HG03175 (cell line): ENCODE measurements at regions not wholly inside any gene's neighbourhood (a gene's known extent, or its start where the extent isn't known, plus 50 kb on each side); places are given as distances from the start of the nearest gene placed in this dataset.

Experiments used
- ATAC-seq: cut with Tn5 transposase; IDR thresholded peaks from one replicate; pipeline ENCODE4 v1.9.1; 2021; ENCODE audit warnings: mild to moderate bottlenecking, moderate library complexity; ENCODE audit not compliant: unreplicated experiment

DNA sequence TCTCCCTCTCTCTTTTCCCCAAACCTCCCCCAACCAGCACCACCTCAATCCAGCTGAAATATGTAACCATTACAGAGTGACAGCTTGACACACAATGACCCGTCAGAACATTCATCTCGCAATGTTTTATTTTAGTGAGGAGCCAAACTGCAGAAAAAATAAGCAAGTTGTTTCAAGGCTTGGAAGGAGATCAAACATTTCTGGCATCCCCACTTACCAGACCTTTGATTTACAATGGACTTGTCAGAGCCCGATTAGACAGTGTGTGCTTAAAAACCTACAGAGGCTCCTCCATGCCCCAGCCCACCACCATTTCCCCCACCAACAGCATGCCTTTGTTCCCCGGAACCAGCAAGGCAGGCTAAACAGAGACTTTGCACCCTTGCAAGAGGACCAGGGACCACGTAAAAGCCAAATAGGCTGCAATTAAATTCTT is 382.8 kb upstream of the ZNF507 start:
- no peak for ATAC-seq

DNA sequence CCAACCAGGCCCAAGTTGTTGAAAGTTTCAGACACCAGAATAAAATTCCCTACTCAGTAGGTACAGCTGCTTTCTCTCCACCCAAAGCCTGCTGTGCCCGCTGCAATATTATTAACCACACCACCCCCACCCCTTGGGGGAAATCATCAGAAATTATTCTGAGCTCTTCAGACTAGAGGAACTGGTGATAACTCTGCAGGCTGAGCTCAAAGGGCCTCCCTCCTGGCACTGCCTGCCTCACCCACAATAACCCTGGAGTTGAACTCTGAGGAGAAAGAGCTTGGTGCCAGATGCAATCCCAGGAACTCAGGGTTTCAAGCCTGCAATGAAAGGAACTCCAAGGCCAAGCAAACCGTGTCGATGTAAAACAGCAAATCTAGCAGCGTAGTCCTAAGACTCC is 381.7 kb upstream of the ZNF507 start:
- no peak for ATAC-seq

DNA sequence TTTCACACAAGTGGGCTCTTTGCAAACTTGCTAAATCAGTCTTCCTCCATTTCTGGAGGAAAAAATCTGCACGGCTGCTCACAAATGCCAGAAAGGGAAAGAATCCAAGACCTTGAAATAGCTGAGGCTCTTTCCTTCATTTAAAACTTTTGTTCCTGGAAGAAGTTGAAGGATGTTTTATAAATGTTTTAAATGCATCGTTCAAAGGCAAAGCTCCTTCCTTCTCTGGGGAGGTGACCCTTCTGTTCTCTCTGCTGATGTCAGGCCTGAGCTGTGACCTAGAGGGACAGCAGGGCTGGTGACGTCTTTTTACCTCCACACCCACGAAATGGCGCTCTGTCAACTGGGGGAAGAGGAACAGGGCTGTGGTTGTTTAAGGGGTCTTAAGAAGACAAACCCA is 376.4 kb upstream of the ZNF507 start:
- no peak for ATAC-seq

DNA sequence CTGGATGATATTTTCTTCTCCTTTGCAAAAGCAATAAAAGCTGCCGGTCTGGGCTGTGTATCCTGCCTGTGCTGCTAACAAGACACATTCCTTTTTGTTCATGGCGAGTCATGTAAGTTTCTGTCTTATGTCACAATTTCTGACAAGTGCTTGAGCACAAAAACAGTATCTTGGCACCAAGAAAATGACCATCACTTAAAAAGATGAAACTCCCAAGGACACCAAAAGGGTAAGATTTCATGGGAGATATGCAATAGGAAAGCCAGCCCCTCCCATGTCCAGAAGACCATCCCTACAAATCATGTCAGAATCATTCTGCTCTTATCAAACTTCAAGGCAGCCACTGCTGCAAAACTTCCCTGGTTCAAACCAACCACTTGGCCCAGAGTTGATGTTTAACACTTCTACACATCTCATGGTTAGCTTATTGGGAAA is 375.4 kb upstream of the ZNF507 start:
- ATAC-seq: no peak

DNA sequence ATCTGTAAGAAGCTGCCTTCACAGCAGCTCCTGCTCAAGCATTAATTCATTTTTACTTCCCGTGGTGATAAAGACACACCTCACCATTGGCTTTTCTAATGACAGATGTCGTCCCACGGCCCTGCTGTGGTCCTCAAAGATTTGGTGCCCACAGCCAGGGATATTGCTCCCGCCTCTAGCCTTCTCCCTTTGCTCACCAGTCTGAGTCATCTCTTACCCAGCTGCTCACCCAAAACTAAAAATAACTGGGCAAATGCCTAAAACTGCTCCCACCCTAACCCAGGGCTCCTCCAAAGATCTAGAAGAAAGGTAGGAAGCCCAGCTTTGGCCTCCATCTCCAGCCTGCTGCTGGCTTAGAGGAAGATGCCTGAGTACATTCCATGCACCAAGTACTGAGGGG is 371.1 kb upstream of the ZNF507 start:
- no peak for ATAC-seq

DNA sequence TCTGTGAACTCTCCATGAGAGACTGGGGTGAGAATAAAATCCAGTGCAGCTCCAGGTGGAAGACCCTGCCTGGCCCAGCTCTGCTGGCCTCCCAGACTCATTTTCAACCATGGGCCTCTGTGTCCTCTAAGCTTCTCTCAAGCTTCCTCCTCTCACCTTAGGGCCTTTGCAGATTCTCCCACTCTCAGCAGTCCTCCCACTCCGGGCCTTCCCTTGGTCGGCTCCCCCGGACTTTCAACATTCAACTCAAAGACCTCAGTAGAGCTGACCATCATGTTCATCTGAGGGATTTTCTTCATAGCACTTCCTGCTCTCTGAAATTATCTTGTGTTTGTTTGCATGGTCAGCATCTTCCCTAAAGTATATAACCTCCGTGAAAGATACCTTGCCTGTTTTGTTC is 370.5 kb upstream of the ZNF507 start:
- ATAC-seq: no peak

DNA sequence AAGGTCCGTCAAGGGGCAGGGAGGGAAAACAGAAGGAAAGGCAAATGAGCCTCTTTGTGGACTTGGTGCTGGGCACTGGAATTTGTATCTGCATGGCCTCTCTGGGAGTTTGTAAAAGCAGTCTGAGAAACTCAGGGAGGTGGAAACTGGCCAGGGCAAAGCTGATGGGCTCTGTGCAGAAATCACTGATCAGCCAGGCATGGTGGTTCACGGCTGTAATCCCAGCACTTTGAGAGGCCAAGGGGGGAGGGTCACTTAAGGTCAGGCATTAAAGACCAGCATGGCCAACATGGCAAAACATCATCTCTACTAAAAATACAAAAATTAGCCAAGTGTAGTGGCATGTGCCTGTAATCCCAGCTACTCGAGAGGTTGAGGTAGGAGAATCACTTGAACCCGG is 369.9 kb upstream of the ZNF507 start:
- no peak for ATAC-seq

DNA sequence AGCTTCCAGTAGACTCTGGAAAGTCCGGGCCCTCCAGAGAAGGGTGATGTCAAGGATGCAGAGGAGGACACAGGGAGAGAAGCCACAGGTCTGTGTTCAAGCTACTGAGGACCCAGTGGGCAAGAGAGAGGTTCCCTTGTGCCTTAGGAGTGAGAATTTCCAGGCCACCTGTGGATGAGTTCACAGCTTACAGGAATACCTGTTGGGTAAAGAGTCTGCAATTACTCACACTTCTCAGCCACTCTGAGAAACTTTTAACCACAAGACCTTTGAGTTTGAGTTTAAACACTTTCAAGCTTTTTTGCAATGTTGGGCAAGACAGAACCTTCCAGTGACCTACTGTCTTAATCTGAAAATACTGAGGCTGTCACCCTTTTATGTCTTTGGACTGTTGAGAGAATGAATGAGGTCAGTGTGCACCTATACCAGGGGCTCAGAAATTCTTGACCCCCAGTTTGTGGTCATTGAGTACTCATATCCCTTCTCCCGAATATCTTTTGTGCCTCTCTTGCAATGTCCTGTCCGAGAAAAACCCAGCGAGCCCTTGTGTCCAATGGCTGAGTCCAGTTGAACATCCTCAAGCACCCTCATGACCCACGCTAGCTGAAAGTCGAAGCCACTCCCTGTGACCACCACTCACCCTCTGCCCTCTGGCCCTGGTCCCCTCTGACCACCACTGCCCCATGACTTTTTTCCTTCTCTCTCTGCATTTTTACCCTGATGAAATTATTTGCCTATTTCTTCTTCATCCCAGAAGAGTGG is 368.5 kb upstream of the ZNF507 start:
- no peak for ATAC-seq

DNA sequence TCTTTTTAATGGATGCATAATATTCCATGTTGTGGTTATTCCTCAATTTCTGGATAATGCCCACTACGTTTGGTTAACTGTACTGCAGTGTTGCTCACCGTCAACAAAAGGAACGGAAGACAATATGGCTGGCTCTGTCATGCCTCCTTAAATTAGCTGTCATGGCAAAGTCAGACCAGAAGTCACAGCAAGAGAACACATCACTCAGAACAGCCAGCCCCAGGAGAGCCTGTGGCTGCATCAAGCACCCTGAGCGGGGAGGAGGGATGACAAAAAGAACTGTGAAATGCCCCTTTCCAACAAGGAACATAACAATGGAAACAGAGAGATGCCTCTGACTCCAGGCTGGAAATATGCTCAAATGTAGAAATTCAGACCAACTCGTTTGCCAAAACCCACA is 366.0 kb upstream of the ZNF507 start:
- no peak for ATAC-seq

DNA sequence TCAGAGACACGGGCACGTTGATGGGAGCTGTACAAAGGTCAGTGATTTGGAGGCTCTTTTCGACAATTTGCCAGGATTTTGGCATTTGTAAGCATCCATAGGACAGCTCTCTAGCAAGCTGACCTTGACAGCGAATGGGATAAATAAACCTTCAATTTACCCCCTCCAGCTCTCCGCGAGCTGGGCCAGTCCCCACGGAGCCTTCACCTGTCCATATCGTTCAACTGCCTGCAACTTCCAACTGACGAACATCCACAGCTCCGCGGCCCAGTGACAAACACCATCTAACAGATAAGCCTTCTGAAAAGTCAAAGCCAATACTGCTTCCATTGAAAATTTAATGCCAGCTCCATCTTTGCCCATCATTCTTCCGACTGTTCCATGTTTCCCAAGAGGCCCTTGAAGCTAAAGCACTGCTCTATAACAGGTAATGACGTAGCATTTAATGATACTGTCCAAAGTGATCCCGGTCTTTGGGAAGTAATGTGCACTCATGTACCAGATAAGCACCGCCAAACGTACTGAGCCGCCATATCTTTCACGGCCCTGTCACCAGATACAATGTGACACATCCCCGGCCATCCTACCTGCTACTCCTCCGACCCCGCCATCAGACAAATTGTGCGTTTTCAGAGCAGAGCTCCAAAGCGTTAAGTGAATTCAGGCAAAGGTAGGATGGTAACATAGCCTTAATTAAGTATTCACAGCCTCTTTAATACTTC is 365.3 kb upstream of the ZNF507 start:
- ATAC-seq: no peak

DNA sequence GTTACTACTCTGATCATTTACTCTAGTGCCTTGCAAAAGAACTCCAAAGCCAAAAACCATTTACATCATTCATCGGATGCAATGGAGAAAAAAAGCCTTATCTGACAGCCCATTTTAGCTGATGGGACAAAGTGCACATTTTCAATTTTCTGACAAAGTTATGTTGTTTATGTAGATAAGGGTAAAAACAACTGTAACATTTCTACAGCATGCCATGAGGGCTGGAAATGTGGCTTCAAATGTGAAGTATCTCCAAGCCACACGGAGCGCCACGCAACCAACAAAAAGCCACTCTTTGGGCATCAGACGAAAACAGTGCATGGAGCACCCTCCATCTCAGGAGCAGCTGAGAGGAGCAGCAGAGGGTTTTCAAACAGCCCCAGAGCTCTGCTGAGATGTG is 364.6 kb upstream of the ZNF507 start:
- no peak for ATAC-seq

DNA sequence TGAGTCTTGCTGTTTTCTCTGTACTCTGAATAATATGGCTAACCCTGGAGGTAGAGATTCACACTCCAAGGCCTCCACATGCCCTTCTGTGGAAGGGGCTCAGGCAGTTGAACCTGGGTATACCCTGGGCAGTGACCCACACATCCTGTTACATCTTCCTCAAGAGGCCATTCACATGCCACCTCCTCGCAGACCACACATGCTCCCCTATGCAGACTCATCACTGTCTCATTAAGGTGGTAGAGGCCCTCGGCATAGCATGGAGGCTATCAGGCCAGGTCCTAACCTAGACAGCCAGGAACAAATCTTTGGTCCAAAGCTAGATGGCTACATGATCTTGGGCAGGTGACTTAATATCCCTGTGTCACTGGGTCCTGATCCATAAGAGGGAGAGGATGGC is 363.9 kb upstream of the ZNF507 start:
- ATAC-seq: no peak

DNA sequence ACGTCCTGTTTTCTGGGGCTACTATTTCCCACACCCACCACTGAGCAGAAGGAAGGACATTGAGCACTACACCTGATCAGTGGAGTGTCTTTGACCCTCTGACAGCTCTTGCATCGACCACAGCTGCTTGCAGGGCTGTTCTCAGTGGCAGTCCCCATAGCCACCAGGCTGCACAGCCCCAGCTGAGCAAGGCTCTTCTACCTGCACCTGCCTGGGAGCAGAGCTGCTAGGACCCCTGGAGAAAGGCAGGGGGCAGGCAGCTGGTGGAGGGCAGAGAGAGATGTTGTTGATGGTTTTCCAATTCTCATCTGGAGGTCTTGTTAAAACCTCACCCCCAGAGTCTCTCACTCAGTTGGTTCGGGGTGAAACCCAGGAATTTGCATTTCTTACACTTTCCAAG is 361.8 kb upstream of the ZNF507 start:
- no peak for ATAC-seq

DNA sequence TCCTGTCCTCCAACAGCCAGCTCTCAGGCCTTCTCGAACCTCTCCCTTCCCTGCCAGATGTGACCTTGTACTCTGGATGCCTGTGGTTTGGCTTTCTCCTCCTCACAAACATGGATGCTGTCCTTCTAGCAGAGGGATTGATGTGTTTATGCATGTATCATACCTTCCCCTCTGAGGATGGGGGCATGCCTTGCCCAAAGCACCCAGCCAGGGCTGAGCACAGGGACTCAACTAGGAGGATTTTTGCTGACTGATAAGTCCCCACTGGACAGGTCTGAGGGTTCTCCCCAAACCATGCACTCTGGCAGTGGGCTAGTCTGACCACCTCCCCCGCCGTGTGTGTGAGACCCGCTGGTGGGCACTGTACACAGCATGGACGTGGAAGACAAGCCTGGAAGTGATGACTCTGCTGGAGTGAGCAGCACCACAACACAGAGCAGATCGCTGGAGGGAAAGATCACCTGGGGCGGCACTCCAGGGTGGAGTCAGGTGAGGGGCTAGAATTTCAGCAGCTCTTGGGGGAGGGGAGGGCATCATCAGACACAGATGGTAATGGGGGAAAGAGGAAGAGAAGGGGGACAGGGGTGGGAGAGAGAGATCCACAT is 360.3 kb upstream of the ZNF507 start:
- ATAC-seq: no peak

DNA sequence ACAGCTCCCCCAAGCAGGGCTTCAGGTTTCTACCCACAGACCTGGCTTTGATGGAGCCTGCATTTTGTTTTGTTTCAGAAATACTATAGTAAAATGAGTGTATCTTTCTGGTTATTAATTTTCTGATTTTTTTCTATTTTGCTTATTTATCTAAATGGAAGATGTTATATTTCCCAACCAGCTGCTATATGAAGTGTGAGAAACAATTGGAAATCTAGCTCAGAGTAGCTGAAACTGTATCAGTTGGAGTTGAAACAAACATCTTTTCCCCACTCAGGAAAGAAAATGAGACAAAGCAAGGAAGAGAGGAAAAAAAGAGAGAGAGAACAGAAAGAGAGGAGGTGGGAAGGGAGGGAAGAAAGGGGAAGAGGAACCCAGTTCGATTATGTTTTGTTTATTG is 358.5 kb upstream of the ZNF507 start:
- ATAC-seq: no peak

DNA sequence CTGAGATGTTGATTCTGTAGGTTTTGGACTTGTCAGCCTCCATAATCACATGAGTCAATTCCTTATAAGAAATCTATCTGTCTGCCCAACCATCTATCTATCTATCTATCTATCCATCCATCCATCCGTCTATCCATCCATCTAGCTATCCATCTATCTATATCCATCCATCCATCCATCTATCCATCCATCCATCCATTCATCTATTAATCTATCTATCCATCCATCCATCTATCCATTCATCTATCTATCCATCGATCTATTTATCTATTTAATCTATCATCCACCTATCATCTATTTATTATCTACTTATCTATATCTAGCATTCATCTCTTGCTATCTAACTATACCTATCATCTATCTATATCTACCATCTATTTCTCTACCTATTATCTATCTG is 357.2 kb upstream of the ZNF507 start:
- ATAC-seq: no peak

DNA sequence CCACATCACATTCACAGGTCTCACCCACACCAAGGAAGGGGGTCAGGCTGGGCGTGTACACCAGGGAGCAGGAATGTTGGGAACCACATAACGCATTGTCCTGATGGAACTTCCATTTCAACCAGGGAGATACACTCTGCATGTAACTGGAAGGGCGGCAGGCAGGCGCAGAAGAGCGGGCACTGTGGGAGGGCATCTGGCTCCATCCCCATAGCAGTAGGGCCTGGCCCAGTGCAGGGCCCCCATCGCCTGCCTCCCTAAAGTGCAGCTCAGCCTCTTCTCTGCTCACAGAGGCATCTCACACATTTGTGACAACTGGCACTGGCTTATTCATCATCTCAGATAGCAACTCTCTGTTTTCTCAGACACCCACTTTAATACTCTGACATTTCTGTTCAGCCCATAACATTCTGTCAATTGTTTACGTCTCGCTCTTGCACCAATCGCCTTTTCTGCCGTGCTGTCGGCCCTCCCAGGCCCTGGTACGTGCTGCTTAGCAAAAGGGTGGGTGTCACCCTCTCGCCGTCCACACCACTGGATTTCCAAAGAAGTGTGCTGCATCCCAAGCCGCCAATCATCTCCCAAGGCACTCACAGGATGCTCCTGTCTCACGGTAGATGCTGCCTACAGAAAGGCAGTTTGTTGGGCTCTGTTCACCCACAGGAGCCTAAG is 353.3 kb upstream of the ZNF507 start:
- no peak for ATAC-seq

DNA sequence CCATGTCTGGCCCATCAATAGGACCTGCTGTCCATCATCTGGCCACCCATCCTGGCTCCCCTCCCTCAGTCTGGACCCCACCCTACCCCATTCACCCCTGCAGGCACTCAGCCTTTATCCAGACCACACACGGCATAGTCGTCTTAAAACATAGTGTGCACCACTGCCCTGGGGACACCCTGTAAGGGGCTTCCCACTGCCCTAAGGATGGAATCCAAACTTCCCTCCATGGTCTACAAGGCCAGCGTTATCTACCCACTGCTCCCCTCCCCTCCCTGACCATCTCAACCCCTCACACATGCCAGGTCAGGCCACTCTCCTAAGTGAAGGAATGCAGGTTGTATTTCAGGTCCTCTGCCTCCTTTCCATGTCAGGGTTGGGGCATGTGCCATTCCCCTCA is 352.7 kb upstream of the ZNF507 start:
- no peak for ATAC-seq

DNA sequence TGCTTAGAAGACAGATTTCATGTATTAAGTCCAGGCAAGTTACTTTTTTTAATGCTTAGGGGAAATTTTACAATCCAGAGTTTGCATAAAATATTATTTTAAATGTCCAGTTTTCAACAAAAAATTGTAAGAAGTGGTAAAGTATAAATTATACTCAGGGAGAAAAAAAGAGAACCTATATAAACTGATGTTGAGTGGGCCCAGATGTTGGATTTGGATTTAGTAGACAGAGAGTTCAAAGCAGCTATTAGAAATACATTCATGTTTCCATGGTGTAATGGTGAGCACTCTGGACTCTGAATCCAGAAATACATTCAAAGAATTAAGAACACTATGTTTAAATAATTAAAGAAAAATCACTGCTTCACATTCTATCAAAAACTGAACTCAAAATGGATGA is 349.9 kb upstream of the ZNF507 start:
- ATAC-seq: no peak

DNA sequence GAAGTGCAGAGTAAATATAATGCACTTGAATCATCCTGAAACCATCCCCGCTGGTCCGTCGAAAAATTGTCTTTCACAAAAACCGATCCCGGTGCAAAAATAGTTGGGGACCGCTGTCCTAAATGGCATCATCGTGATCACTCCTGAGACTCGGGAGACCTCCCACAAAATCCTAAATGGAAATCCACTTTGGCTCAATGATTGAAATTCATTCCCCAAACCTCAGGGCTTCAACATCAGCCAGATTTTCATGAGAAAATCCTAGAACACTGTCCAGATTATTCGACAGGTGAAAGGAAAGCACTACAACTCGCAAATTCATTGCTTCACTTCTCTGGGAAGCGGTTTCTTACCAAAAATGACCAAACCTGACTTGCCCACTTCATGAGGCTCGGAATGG is 335.3 kb upstream of the ZNF507 start:
- ATAC-seq: no peak

DNA sequence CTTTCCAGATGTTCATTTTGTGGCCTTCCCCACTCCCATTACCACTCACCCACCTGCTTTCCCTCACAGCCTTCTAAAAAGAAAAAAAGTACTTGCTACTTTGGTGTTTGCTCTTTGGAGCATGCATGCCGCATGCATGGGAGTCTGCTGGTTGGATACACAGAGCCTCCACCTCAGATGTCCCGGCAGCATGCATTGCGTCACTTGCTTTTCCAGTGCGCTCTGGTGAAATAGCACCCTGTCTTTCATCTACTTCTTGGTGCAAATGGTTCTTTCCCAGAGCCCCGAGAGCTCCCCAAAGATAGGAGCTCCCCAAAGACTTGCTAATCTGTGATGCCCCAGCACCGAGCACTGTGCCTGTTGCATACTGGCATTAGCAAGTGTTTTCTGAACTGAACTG is 333.2 kb upstream of the ZNF507 start:
- ATAC-seq: no peak
